ENCODE measurements at regions not wholly inside any gene's neighbourhood (a gene's known extent, or its start where the extent isn't known, plus 50 kb on each side); places are given as distances from the start of the nearest gene placed in this dataset.

DNA sequence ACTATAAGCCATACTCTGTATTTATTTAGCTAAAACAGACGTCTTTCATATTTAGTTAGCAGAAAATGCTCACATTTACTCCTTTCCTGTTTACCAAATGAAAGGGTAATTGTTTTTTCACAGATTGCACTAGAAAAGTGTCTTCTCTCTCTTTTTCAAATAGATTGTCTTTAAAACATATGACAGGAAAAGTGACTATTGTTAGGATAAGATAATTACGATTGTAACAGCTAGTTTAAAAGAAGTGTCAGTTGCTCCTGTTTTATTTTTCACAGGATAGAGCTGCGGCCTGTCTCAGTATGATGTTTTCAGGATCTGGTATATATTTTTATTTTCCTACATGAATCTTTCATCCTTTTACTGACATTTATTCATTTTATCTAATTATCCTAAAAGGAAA, 353.5 kb downstream of the FBXO8 start:
- TF ChIP-seq POLR2A (IDR thresholded peaks at IDR 0.05; ENCODE audit: borderline replicate concordance, extremely low read depth, insufficient read depth, insufficient read length), result no peak
- no peak for TF ChIP-seq POLR2AphosphoS5 (IDR thresholded peaks at IDR 0.05; ENCODE audit: low read depth, low read length)
- TF ChIP-seq, protein P1, sequence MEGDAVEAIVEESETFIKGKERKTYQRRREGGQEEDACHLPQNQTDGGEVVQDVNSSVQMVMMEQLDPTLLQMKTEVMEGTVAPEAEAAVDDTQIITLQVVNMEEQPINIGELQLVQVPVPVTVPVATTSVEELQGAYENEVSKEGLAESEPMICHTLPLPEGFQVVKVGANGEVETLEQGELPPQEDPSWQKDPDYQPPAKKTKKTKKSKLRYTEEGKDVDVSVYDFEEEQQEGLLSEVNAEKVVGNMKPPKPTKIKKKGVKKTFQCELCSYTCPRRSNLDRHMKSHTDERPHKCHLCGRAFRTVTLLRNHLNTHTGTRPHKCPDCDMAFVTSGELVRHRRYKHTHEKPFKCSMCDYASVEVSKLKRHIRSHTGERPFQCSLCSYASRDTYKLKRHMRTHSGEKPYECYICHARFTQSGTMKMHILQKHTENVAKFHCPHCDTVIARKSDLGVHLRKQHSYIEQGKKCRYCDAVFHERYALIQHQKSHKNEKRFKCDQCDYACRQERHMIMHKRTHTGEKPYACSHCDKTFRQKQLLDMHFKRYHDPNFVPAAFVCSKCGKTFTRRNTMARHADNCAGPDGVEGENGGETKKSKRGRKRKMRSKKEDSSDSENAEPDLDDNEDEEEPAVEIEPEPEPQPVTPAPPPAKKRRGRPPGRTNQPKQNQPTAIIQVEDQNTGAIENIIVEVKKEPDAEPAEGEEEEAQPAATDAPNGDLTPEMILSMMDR (IDR thresholded peaks at IDR 0.05 in 2 of 3, conservative IDR thresholded peaks at IDR 0.05 in 1 of 3; ENCODE audit: borderline replicate concordance in 1 of 3, insufficient read depth in 1 of 3, low read depth in 2 of 3, low read length in 2 of 3), result no peak
- TF ChIP-seq ZFX (IDR thresholded peaks at IDR 0.05), result no peak
- TF ChIP-seq, protein P2, sequence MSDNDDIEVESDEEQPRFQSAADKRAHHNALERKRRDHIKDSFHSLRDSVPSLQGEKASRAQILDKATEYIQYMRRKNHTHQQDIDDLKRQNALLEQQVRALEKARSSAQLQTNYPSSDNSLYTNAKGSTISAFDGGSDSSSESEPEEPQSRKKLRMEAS (IDR thresholded peaks at IDR 0.05), result no peak
- no peak for TF ChIP-seq TCF7L2 (IDR thresholded peaks at IDR 0.05; ENCODE audit: borderline replicate concordance, extremely low read depth, insufficient read depth, insufficient read length)
- TF ChIP-seq, protein P3, sequence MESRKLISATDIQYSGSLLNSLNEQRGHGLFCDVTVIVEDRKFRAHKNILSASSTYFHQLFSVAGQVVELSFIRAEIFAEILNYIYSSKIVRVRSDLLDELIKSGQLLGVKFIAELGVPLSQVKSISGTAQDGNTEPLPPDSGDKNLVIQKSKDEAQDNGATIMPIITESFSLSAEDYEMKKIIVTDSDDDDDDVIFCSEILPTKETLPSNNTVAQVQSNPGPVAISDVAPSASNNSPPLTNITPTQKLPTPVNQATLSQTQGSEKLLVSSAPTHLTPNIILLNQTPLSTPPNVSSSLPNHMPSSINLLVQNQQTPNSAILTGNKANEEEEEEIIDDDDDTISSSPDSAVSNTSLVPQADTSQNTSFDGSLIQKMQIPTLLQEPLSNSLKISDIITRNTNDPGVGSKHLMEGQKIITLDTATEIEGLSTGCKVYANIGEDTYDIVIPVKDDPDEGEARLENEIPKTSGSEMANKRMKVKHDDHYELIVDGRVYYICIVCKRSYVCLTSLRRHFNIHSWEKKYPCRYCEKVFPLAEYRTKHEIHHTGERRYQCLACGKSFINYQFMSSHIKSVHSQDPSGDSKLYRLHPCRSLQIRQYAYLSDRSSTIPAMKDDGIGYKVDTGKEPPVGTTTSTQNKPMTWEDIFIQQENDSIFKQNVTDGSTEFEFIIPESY (IDR thresholded peaks at IDR 0.05; ENCODE audit: extremely low read depth, insufficient replicate concordance, low read length), result no peak
- TF ChIP-seq SIN3A (IDR thresholded peaks at IDR 0.05; ENCODE audit: low read depth), result no peak
- TF ChIP-seq CEBPB (IDR thresholded peaks at IDR 0.05; ENCODE audit: low read depth), result no peak
- TF ChIP-seq, protein P4, sequence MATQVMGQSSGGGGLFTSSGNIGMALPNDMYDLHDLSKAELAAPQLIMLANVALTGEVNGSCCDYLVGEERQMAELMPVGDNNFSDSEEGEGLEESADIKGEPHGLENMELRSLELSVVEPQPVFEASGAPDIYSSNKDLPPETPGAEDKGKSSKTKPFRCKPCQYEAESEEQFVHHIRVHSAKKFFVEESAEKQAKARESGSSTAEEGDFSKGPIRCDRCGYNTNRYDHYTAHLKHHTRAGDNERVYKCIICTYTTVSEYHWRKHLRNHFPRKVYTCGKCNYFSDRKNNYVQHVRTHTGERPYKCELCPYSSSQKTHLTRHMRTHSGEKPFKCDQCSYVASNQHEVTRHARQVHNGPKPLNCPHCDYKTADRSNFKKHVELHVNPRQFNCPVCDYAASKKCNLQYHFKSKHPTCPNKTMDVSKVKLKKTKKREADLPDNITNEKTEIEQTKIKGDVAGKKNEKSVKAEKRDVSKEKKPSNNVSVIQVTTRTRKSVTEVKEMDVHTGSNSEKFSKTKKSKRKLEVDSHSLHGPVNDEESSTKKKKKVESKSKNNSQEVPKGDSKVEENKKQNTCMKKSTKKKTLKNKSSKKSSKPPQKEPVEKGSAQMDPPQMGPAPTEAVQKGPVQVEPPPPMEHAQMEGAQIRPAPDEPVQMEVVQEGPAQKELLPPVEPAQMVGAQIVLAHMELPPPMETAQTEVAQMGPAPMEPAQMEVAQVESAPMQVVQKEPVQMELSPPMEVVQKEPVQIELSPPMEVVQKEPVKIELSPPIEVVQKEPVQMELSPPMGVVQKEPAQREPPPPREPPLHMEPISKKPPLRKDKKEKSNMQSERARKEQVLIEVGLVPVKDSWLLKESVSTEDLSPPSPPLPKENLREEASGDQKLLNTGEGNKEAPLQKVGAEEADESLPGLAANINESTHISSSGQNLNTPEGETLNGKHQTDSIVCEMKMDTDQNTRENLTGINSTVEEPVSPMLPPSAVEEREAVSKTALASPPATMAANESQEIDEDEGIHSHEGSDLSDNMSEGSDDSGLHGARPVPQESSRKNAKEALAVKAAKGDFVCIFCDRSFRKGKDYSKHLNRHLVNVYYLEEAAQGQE (IDR thresholded peaks at IDR 0.05; ENCODE audit: low read depth), result no peak
